K562 (cell line): ENCODE measurements at regions not wholly inside any gene's neighbourhood (a gene's known extent, or its start where the extent isn't known, plus 50 kb on each side); places are given as distances from the start of the nearest gene placed in this dataset.
"Not testable (repeated sequence)": the region's sequence is repeated elsewhere in the genome, so short reads cannot be mapped to it uniquely, and the experiment has no call there.

Experiments
- ATAC-seq: fragments of 200-7000 bp; cut with Tn5 transposase; 3 replicates; pipeline ENCODE4 v1.9.1; 2020; ENCODE audit warnings: moderate library complexity
- BruUV-seq: library from RNA; stranded (reverse); fragments of 400-500 nt; replicated peaks from 2 replicates; lab custom pipeline; 2021; lab: Mats Ljungman, UMichigan
- CTCF ChIA-PET: fragments of 300-600 bp; formaldehyde crosslinking; extraction: SDS; loops from one replicate; lab custom pipeline; 2021; ENCODE audit warnings: low intra/inter-chr PET ratio; lab: Yijun Ruan, JAX
- POLR2A ChIA-PET: fragments of 300-600, 350-650 bp; sonication (Branson Sonifier 250); formaldehyde crosslinking; extraction: SDS; loops from one replicate; lab custom pipeline; 2021; ENCODE audit warnings: antibody characterized with exemption, inconsistent platforms; lab: Yijun Ruan, JAX
- DNase-seq, 4 experiments: peaks; one replicate each; pipeline versions ENCODE4 v3.0.0 to v3.0.0-alpha.2; 2011 to 2018; ENCODE audit warnings: low spot score in 3 of 4, mixed read lengths in 3 of 4; ENCODE audit errors: extremely low read depth in 1 of 4
- FAIRE-seq: peaks from 2 replicates; lab custom pipeline; 2011; peaks lifted over from hg19 to GRCh38; lab: Jason Lieb, UNC
- H2AFZ ChIP-seq: 2 replicates; pipeline ENCODE4 v1.6.0; 2011; ENCODE audit warnings: low read depth, low read length, control low read depth, inconsistent platforms
- H3K27ac ChIP-seq: fragments of 200-600 bp; 3 replicates; pipeline ENCODE4 v1.8.0; 2011; ENCODE audit warnings: low read depth, mild to moderate bottlenecking, control low read depth, inconsistent platforms, low read length, moderate library complexity, mixed read lengths; ENCODE audit errors: extremely low read depth
- H3K27me3 ChIP-seq, 2 experiments: fragments of 300-600 bp in 1 of 2; 2 replicates in 1 of 2; 3 replicates in 1 of 2; pipeline versions ENCODE4 v1.6.0 to v1.8.0; 2011; ENCODE audit warnings: inconsistent platforms in 2 of 2, low read length in 2 of 2, mild to moderate bottlenecking in 1 of 2, mixed read lengths in 1 of 2, moderate library complexity in 1 of 2; ENCODE audit not compliant: control insufficient read depth in 2 of 2, insufficient read depth in 2 of 2
- H3K36me3 ChIP-seq: fragments of 300-600 bp; 3 replicates; pipeline ENCODE4 v1.8.0; 2011; ENCODE audit warnings: mild to moderate bottlenecking, low read length, inconsistent platforms; ENCODE audit not compliant: control insufficient read depth, insufficient read depth
- H3K4me1 ChIP-seq, 2 experiments: fragments of 200-600 bp in 1 of 2; replicated peaks in 1 of 2; 2 replicates in 1 of 2; 3 replicates in 1 of 2; pipeline versions ENCODE4 v1.5.1 to v1.8.0; 2011; ENCODE audit warnings: inconsistent platforms in 2 of 2, low read length in 2 of 2, mild to moderate bottlenecking in 1 of 2, mixed read lengths in 1 of 2, moderate library complexity in 1 of 2; ENCODE audit not compliant: control insufficient read depth in 2 of 2, insufficient read depth in 2 of 2
- H3K4me2 ChIP-seq: 2 replicates; pipeline ENCODE4 v1.6.1; 2011; ENCODE audit warnings: low read length, control low read depth, inconsistent platforms, mixed read lengths; ENCODE audit not compliant: insufficient read depth
- H3K4me3 ChIP-seq: fragments of 200-600 bp; sonication (generic), shearing (Covaris generic); 2 replicates; pipeline ENCODE4 v1.5.1; 2016; ENCODE audit warnings: control low read depth, inconsistent platforms
- H3K79me2 ChIP-seq: fragments of 200-600 bp; 3 replicates; pipeline ENCODE4 v1.8.0; 2011; ENCODE audit warnings: low read length, inconsistent platforms; ENCODE audit not compliant: control insufficient read depth, insufficient read depth
- H3K9ac ChIP-seq, 2 experiments: 2 replicates each; pipeline versions ENCODE4 v1.6.0 to v1.6.1; 2011; ENCODE audit warnings: low read depth in 2 of 2, low read length in 2 of 2, control low read depth in 1 of 2, inconsistent platforms in 1 of 2, mild to moderate bottlenecking in 1 of 2, mixed read lengths in 1 of 2; ENCODE audit not compliant: insufficient read depth in 1 of 2
- H3K9me1 ChIP-seq: one replicate; pipeline ENCODE4 v1.6.0; 2011; ENCODE audit warnings: inconsistent platforms, mild to moderate bottlenecking, low read length, moderate library complexity; ENCODE audit not compliant: control insufficient read depth, insufficient read depth
- H3K9me3 ChIP-seq: replicated peaks from 2 replicates; pipeline ENCODE4 v1.5.1; 2011; ENCODE audit warnings: low read depth, low read length, inconsistent platforms; ENCODE audit not compliant: control insufficient read depth, insufficient read depth
- H4K20me1 ChIP-seq: replicated peaks from 2 replicates; pipeline ENCODE4 v1.6.1; 2011; ENCODE audit warnings: low read length, inconsistent platforms, mixed read lengths; ENCODE audit not compliant: control insufficient read depth, insufficient read depth
- E2F6 ChIP-seq, 2 experiments: IDR thresholded peaks; 2 replicates each; pipeline ENCODE4 v1.6.1; 2011; ENCODE audit warnings: borderline replicate concordance in 1 of 2, control low read depth in 1 of 2, low read depth in 1 of 2, low read length in 1 of 2, mild to moderate bottlenecking in 1 of 2, mixed read lengths in 1 of 2, moderate library complexity in 1 of 2; ENCODE audit not compliant: insufficient read depth in 1 of 2, insufficient read length in 1 of 2, poor library complexity in 1 of 2, severe bottlenecking in 1 of 2; ENCODE audit errors: extremely low read depth in 1 of 2
- WHSC1 ChIP-seq: IDR thresholded peaks from one replicate; pipeline ENCODE4 v1.6.1; 2012; ENCODE audit warnings: low read length, control low read depth, inconsistent platforms
- ZC3H8 ChIP-seq: fragments of 450-650 bp; IDR thresholded peaks from 2 replicates; pipeline ENCODE4 v1.6.1; 2017
- WGBS: fragments of 100-300 bp; shearing (Covaris generic); methylation state at CpG from one replicate; pipeline ENCODE4 v1.1.6; 2016; ENCODE audit warnings: low coverage, mixed read lengths; ENCODE audit not compliant: insufficient coverage; ENCODE audit errors: missing lambda C conversion rate; 5-methylcytosine and 5-hydroxymethylcytosine counted together
- in situ Hi-C: fragments of 300-500 bp; cut with MboI; formaldehyde crosslinking; loops from 4 replicates; pipeline ENCODE4 v1.15.0; 2018; ENCODE audit warnings: inconsistent platforms, mixed read lengths
- intact Hi-C: fragments of 100-400 bp; cut with micrococcal nuclease; formaldehyde crosslinking; loops from 2 replicates; pipeline ENCODE4 v1.14.2; 2022

- TF ChIP-seq E2F6 (IDR thresholded peaks at IDR 0.05; ENCODE audit: borderline replicate concordance in 1 of 2, extremely low read depth in 1 of 2, insufficient read depth in 1 of 2, insufficient read length in 1 of 2, low read depth in 1 of 2, low read length in 1 of 2, poor library complexity in 1 of 2, severe bottlenecking in 1 of 2) (no peak), WHSC1 (no peak), ZC3H8 (no peak)
These were observed 65.3 kb upstream of the DRD5 start (continued) for GRCh38 chr4:9716093-9716492.

- H3K9me1 ChIP-seq, H3K9ac ChIP-seq, H3K27me3 ChIP-seq, CTCF ChIA-PET, H3K36me3 ChIP-seq, H3K4me1 ChIP-seq, H3K27ac ChIP-seq, H4K20me1 ChIP-seq, H3K4me2 ChIP-seq, POLR2A ChIA-PET, H3K9me3 ChIP-seq, BruUV-seq, ATAC-seq, H3K4me3 ChIP-seq, in situ Hi-C loops, DNase-seq, H3K79me2 ChIP-seq, intact Hi-C loops, H2AFZ ChIP-seq, FAIRE-seq: not testable (repeated sequence)
- 0% methylated on average over 1 of the region's 1 CpG for WGBS
These were observed 63.0 kb upstream of the DRD5 start for GRCh38 chr4:9718246-9718939.

- H3K36me3 ChIP-seq, H3K4me1 ChIP-seq, H3K4me2 ChIP-seq, H3K27ac ChIP-seq, intact Hi-C loops, FAIRE-seq, H3K4me3 ChIP-seq, POLR2A ChIA-PET, BruUV-seq, H3K9me1 ChIP-seq, ATAC-seq, H4K20me1 ChIP-seq, H3K9me3 ChIP-seq, in situ Hi-C loops, H3K9ac ChIP-seq, H2AFZ ChIP-seq, CTCF ChIA-PET, DNase-seq, H3K79me2 ChIP-seq, H3K27me3 ChIP-seq: not testable (repeated sequence)
- WGBS, result 2% methylated on average over 11 of the region's 11 CpGs
These were observed 59.3 kb upstream of the DRD5 start for GRCh38 chr4:9722131-9722530.
